ENCODE measurements at regions not wholly inside any gene's neighbourhood (a gene's known extent, or its start where the extent isn't known, plus 50 kb on each side); places are given as distances from the start of the nearest gene placed in this dataset.

- FAIRE-seq (no peak), ATAC-seq (no peak), DNase-seq (ENCODE audit: low read depth, low spot score) (no peak)
- no peaks in the 10 kb centered on the region for H3K36me3 ChIP-seq (ENCODE audit: control insufficient read depth in 2 of 2, insufficient read depth in 2 of 2, low read length in 1 of 2)
- H3K27ac ChIP-seq (ENCODE audit: control insufficient read depth, insufficient read depth) = no peak overlapping the region
- no peak for TF ChIP-seq RAD21 (IDR thresholded peaks at IDR 0.05; ENCODE audit: insufficient read depth, low read depth, low read length)
- TF ChIP-seq BHLHE40 (IDR thresholded peaks at IDR 0.05; ENCODE audit: borderline replicate concordance in 1 of 2, low read depth in 2 of 2, low read length in 1 of 2) = no peak
- no peak for TF ChIP-seq HSF1 (IDR thresholded peaks at IDR 0.05; ENCODE audit: low read depth, low read length)
- no peak for TF ChIP-seq HDAC2 (IDR thresholded peaks at IDR 0.05)
- TF ChIP-seq RELB (IDR thresholded peaks at IDR 0.05; ENCODE audit: low read depth) = no peak
- no peak for TF ChIP-seq KDM1A (IDR thresholded peaks at IDR 0.05; ENCODE audit: borderline replicate concordance)
- no peak for TF ChIP-seq MEF2B (IDR thresholded peaks at IDR 0.05; ENCODE audit: partially characterized antibody, poor library complexity, severe bottlenecking)
- no peak for TF ChIP-seq SUZ12 (IDR thresholded peaks at IDR 0.05; ENCODE audit: unreplicated experiment)
- TF ChIP-seq IKZF1 (conservative IDR thresholded peaks at IDR 0.05) = no peak
- TF ChIP-seq BRCA1 (IDR thresholded peaks at IDR 0.05; ENCODE audit: low read depth, low read length) = no peak
- TF ChIP-seq GABPA (IDR thresholded peaks at IDR 0.05; ENCODE audit: low read depth) = no peak
- no peak for TF ChIP-seq POLR2AphosphoS2 (IDR thresholded peaks at IDR 0.05; ENCODE audit: low read depth, low read length)
- no peak for TF ChIP-seq RBBP5 (conservative IDR thresholded peaks at IDR 0.05)
- no peak for TF ChIP-seq CBX5 (IDR thresholded peaks at IDR 0.05; ENCODE audit: low read depth)
- TF ChIP-seq SMAD1 (IDR thresholded peaks at IDR 0.05; ENCODE audit: low read depth, partially characterized antibody) = no peak
- TF ChIP-seq IRF4 (IDR thresholded peaks at IDR 0.05; ENCODE audit: low read depth, low read length) = no peak
- TF ChIP-seq SIX5 (IDR thresholded peaks at IDR 0.05; ENCODE audit: low read depth, low read length, severe bottlenecking) = no peak
- no peak for TF ChIP-seq STAT3 (IDR thresholded peaks at IDR 0.05; ENCODE audit: low read depth, low read length)
- TF ChIP-seq SMAD5 (IDR thresholded peaks at IDR 0.05; ENCODE audit: low read depth) = no peak
- TF ChIP-seq PAX8 (IDR thresholded peaks at IDR 0.05) = no peak
- ChIA-PET POLR2A (no interaction called here), RAD21 (ENCODE audit: unreplicated experiment) (no interaction called here), SMC1A (ENCODE audit: uncharacterized antibody, unreplicated experiment) (no interaction called here), CTCF (interaction anchor here (1.4 kb wide), 1 partner anchor 9 kb away, joined by 5 read pairs; no protein-coding TSS in a partner anchor)
- no peak overlapping the region for H3K4me2 ChIP-seq (ENCODE audit: control insufficient read depth, insufficient read depth)
- in situ Hi-C loops (cut with MboI) = no loop called here
- no peaks in the 10 kb centered on the region for H3K79me2 ChIP-seq (ENCODE audit: control insufficient read depth, insufficient read depth, low read length)
- H4K20me1 ChIP-seq (ENCODE audit: control insufficient read depth, insufficient read depth) = no peaks in the 10 kb centered on the region
- no peak overlapping the region for H3K4me3 ChIP-seq
- 17% methylated on average over 1 of the region's 1 CpG for WGBS (ENCODE audit: insufficient coverage, insufficient replicate concordance, low lambda C conversion rate, missing lambda C conversion rate)
- H3K9ac ChIP-seq (ENCODE audit: control insufficient read depth, insufficient read depth, low read length) = no peak overlapping the region
- no peaks in the 10 kb centered on the region; a peak in 1 of 4 replicates for H3K27me3 ChIP-seq (replicated peaks in 1 of 2; ENCODE audit: control insufficient read depth in 2 of 2, insufficient read depth in 2 of 2, low read length in 1 of 2)
- no peaks in the 10 kb centered on the region for H3K9me3 ChIP-seq (replicated peaks; ENCODE audit: control insufficient read depth, insufficient read depth, low read length)
- no peak overlapping the region for H2AFZ ChIP-seq (ENCODE audit: control insufficient read depth, low read depth, low read length)
- BruUV-seq (replicated peaks) = no TSS peak
- H3K4me1 ChIP-seq (ENCODE audit: control insufficient read depth, insufficient read depth, low read length) = no peaks in the 10 kb centered on the region
- intact Hi-C loops (cut with micrococcal nuclease; ENCODE audit: unreplicated experiment) = no loop called here
Measured at GRCh38 chr2:12998685-12999084, 281.9 kb downstream of the TRIB2 start.
